ENCODE measurements at regions not wholly inside any gene's neighbourhood (a gene's known extent, or its start where the extent isn't known, plus 50 kb on each side); places are given as distances from the start of the nearest gene placed in this dataset.

DNA sequence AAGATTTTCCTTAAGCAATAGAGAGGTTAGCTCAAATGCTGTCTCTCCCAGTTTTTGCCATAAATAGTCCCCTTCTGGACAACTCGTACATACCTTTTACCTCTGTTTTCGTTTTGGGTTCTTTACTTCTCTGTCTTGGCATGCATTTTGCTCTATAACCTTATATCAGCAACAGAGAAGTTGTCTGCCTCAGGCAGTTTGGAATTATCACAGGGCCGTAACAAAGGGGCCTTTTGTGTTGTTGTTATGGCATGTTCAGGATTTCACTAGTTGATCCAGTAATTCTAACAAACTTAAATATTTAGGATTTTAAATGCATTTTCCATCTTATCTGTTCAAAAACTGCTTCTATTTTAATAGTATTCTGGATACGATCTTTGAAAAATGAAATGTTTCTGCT, 259.8 kb downstream of the CD109 start:
- TF ChIP-seq EZH2phosphoT487 (IDR thresholded peaks at IDR 0.05; ENCODE audit: borderline replicate concordance, low read length), result no peak
- TF ChIP-seq, protein P1, sequence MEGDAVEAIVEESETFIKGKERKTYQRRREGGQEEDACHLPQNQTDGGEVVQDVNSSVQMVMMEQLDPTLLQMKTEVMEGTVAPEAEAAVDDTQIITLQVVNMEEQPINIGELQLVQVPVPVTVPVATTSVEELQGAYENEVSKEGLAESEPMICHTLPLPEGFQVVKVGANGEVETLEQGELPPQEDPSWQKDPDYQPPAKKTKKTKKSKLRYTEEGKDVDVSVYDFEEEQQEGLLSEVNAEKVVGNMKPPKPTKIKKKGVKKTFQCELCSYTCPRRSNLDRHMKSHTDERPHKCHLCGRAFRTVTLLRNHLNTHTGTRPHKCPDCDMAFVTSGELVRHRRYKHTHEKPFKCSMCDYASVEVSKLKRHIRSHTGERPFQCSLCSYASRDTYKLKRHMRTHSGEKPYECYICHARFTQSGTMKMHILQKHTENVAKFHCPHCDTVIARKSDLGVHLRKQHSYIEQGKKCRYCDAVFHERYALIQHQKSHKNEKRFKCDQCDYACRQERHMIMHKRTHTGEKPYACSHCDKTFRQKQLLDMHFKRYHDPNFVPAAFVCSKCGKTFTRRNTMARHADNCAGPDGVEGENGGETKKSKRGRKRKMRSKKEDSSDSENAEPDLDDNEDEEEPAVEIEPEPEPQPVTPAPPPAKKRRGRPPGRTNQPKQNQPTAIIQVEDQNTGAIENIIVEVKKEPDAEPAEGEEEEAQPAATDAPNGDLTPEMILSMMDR (IDR thresholded peaks at IDR 0.05; ENCODE audit: low read depth, low read length, poor library complexity, severe bottlenecking), result no peak
- Histone ChIP-seq H4K20me1 (ENCODE audit: control insufficient read depth, insufficient read depth, low read depth, low read length) (no peaks in the 10 kb centered on the region), H3K9me2 (replicated peaks; ENCODE audit: control insufficient read depth, low read length) (no peaks in the 10 kb centered on the region)

DNA sequence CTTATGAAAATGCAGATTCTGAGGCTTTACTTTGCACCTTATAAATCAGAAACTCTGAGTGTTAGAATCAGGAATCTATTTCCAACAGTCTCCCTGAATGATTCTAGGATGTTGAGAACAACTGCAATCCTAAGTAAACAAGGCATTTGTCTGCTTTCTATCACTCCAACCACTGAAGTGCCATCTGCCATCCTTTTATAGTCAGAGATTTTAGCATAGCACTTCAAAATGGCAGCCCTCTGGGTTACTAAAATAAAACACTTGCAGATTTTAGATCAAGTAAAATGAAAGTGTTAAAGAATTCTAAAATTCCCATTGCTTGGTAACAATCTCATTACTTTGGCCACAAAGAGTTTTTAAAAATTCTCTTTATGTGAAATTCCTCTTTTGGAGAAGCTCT, 258.9 kb downstream of the CD109 start:
- no peaks in the 10 kb centered on the region for H3K9me2 ChIP-seq (replicated peaks; ENCODE audit: control insufficient read depth, low read length)
- no peak for TF ChIP-seq EZH2phosphoT487 (IDR thresholded peaks at IDR 0.05; ENCODE audit: borderline replicate concordance, low read length)
- TF ChIP-seq, protein P1 (IDR thresholded peaks at IDR 0.05; ENCODE audit: low read depth, low read length, poor library complexity, severe bottlenecking), result no peak
- H3K79me2 ChIP-seq (ENCODE audit: control insufficient read depth, low read length), result no peaks in the 10 kb centered on the region
- no peaks in the 10 kb centered on the region for H3K9me3 ChIP-seq (ENCODE audit: control insufficient read depth, insufficient read depth, low read length)
- no peak overlapping the region for H3K27ac ChIP-seq (ENCODE audit: low read depth, low read length)
- no peaks in the 10 kb centered on the region for H3K27me3 ChIP-seq (ENCODE audit: control insufficient read depth, low read length)
- H4K20me1 ChIP-seq (ENCODE audit: control insufficient read depth, insufficient read depth, low read depth, low read length), result no peaks in the 10 kb centered on the region
- no peak overlapping the region for H3K4me2 ChIP-seq (ENCODE audit: low read length)
- H3K4me3 ChIP-seq (ENCODE audit: low read length), result no peak overlapping the region
- H3K36me3 ChIP-seq (ENCODE audit: control insufficient read depth, low read length), result no peaks in the 10 kb centered on the region
- no peaks in the 10 kb centered on the region for H3F3A ChIP-seq (ENCODE audit: control insufficient read depth, insufficient read depth)
- no peaks in the 10 kb centered on the region for H3K4me1 ChIP-seq (ENCODE audit: control insufficient read depth, low read length)

More for the DNA sequence above, 259.8 kb downstream of the CD109 start:
- H3K79me2 ChIP-seq (ENCODE audit: control insufficient read depth, low read length), result no peaks in the 10 kb centered on the region
- H3K27me3 ChIP-seq (ENCODE audit: control insufficient read depth, low read length), result no peaks in the 10 kb centered on the region
- no peaks in the 10 kb centered on the region for H3K4me1 ChIP-seq (ENCODE audit: control insufficient read depth, low read length)
- H3K4me2 ChIP-seq (ENCODE audit: low read length), result no peak overlapping the region
- no peak overlapping the region for H3K4me3 ChIP-seq (ENCODE audit: low read length)
- no peaks in the 10 kb centered on the region for H3K36me3 ChIP-seq (ENCODE audit: control insufficient read depth, low read length)
- no peaks in the 10 kb centered on the region for H3K9me3 ChIP-seq (ENCODE audit: control insufficient read depth, insufficient read depth, low read length)
- no peak overlapping the region for H3K27ac ChIP-seq (ENCODE audit: low read depth, low read length)
- H3F3A ChIP-seq (ENCODE audit: control insufficient read depth, insufficient read depth), result no peaks in the 10 kb centered on the region

DNA sequence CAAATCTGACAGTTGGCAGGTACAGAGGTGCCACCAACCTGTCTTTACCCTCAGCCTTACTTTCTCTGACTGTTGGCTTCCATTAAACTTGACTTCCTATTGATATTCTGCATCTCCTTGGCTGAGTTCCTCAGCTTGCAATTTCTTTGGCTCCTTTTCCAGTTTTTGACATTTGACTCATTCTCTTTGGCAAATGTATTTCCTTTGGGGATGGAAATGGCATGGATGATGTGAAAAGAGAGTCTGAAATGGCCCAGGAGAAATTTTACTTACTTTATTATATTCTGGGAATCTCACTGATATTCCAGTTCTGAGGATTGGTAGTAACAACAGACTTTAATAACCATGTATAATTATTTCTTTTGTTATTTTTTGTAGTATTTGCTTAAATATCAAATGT, 255.2 kb downstream of the CD109 start:
- H3K4me2 ChIP-seq (ENCODE audit: low read length), result no peak overlapping the region
- H3K79me2 ChIP-seq (ENCODE audit: control insufficient read depth, low read length), result no peaks in the 10 kb centered on the region
- H3K36me3 ChIP-seq (ENCODE audit: control insufficient read depth, low read length), result no peaks in the 10 kb centered on the region
- H3K9me3 ChIP-seq (ENCODE audit: control insufficient read depth, insufficient read depth, low read length), result no peaks in the 10 kb centered on the region
- no peaks in the 10 kb centered on the region for H4K20me1 ChIP-seq (ENCODE audit: control insufficient read depth, insufficient read depth, low read depth, low read length)
- H3K27me3 ChIP-seq (ENCODE audit: control insufficient read depth, low read length), result no peaks in the 10 kb centered on the region
- no peaks in the 10 kb centered on the region for H3F3A ChIP-seq (ENCODE audit: control insufficient read depth, insufficient read depth)
- TF ChIP-seq, protein P1 (IDR thresholded peaks at IDR 0.05; ENCODE audit: low read depth, low read length, poor library complexity, severe bottlenecking), result no peak
- no peak for TF ChIP-seq EZH2phosphoT487 (IDR thresholded peaks at IDR 0.05; ENCODE audit: borderline replicate concordance, low read length)
- no peak overlapping the region for H3K27ac ChIP-seq (ENCODE audit: low read depth, low read length)
- H3K4me1 ChIP-seq (ENCODE audit: control insufficient read depth, low read length), result no peaks in the 10 kb centered on the region
- H3K4me3 ChIP-seq (ENCODE audit: low read length), result no peak overlapping the region
- H3K9me2 ChIP-seq (replicated peaks; ENCODE audit: control insufficient read depth, low read length), result no peaks in the 10 kb centered on the region
